Ureter (tissue), 1 donor: ENCODE measurements at regions not wholly inside any gene's neighbourhood (a gene's known extent, or its start where the extent isn't known, plus 50 kb on each side); places are given as distances from the start of the nearest gene placed in this dataset.
"Not testable (repeated sequence)": the region's sequence is repeated elsewhere in the genome, so short reads cannot be mapped to it uniquely, and the experiment has no call there.

Experiments
- DNase-seq: peaks from one replicate; pipeline ENCODE4 v3.0.0-alpha.2; 2020; ENCODE audit warnings: low spot score
- donor health status: DM: yes; HTN: yes; CAD: no.

DNA sequence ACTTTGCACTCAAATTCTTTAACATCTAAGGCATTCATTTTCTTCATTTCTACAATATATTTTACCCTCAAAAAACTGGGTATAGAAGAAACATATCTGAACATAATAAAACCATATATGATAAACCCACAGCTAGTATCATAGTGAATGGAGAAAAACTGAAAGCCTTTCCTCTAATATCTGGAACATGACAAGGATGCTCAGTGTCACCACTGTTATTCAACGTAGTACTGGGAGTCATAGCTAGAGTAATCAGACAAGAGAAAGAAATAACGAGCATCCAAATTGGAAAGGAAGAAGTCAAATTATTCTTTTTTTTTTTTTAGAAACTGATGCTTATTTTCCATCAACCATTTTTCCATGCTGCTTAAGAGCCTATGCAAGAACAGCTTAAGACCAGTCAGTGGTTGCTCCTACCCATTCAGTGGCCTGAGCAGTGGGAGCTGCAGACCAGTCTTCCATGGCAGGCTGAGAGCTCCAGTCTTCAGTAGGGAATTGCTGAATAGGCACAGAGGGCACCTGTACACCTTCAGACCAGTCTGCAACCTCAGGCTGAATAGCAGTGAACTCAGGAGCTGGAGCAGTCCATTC, 58.0 kb upstream of the RAP1B start:
- DNase-seq, result not testable (repeated sequence)

DNA sequence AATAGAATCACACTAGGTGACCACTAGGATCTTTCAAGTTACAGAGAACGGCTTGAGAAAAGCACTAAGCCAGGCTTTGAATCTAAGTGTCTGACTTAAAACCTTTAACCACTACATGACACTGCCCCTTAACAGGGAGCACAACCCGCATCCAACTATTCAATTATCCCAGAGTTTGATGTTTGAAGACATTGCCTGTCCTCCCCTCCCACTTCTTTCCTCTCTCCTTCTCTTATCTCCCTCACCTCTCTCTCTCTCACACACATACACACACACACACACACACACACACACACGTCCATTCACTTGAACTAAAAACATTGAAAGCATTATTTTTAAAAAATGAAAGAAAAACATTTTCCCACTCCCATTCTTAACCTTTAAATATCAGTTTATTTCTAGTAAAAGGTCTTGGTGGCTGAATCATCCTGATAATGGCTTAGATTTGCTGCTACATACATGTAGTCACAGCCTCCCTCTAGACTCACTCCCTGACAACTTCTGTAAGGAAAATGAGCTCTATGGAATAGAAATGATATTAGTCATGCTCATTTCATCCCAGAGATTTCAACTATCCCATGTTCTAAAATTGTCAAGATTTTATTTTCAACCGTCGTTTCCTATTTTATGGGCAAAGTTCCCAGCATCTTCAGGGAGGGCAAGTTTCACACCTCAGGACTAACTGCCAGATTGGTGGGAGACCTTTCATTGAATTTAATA, 53.5 kb upstream of the RAP1B start:
- DNase-seq, result no peak

DNA sequence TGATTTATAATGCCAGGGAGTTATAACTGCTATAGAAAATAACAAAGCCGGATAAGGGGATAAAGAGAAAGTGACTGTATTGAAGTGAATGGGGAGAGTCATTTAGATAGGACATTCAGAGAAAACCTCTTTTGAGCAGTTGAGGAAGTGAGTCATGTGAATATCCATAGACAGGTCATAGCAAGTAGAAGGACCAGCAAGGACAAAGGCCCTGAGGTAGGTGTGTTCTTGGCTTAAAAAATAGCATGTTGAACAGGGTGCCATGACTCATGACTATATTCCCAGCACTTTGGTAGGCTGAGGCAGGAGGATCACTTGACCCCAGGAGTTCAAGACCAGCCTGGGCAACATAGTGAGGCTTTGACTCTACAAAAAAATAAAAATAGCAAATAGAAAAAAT, 51.5 kb upstream of the RAP1B start:
- no peak for DNase-seq

DNA sequence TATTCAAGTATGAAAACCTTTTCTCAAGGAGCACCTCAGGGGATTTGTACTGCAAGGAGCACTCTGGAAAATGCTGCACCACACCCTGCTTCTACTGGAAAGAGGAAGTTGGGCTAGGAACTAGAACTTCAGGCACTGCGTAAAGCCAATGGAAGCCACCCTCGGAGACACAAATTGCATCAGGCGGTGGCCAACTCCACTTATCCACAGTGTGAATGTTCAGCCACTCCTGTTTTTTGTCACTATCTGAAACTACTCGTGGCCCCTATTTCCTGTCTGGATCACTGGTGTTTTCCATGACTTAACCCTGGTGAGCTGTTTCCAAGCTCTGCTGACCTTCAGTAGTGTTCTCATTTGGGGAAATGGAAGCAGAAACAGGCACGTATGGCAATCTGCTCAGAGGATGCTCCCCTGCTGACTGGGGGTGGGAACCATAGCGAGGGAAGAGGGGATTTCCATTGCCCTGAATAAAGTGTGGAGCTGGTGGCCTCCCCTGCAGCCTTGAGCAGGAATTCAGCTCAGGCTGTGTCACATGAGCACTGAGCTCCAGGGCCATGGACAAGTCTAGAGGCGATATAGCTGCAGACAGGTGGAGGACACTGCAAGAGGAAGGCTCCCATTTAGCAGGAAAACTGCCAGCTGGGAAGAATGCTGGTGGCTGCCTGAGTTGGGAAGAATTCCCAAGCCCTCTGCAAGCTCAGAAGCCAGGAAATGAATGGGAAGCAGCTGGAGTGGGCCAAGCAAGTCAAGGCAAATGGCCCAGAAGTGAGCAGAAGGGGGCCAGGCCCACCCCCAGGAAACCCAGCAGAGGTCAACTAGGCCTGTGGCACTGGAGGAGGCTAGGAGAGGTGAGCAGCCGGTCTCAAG, 50.5 kb upstream of the RAP1B start:
- DNase-seq, result no peak

DNA sequence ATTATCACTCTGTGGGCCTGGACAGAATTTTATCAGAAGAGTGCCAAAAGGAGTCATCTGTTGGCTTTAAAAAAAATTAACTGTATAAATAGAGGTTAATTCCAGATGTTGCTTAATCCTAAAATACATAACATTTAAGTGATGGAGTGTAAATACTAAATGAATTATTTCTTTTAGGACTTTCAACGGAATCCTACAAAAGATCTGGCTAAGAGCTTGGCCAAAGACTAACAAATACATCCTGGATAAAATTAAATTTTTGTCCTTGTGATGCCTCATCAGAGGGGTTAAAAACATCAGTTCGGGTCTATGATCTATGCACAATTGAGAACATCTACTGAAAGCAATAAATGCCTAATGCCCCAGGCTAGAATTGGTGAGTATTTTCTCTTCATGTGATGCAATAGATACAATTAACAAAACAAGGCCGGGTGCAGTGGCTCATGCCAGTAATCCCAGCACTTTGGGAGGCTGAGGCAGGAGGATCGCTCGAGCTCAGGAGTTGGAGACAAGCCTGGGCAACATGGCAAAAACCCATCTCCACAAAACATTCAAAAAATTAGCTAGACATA, 49.8 kb upstream of the RAP1B start:
- no peak for DNase-seq
